GM21423 (cell line): ENCODE measurements at regions not wholly inside any gene's neighbourhood (a gene's known extent, or its start where the extent isn't known, plus 50 kb on each side); places are given as distances from the start of the nearest gene placed in this dataset.
"Not testable (repeated sequence)": the region's sequence is repeated elsewhere in the genome, so short reads cannot be mapped to it uniquely, and the experiment has no call there.

Experiments
- ATAC-seq: cut with Tn5 transposase; IDR thresholded peaks from one replicate; pipeline ENCODE4 v1.9.1; 2021; ENCODE audit warnings: mild to moderate bottlenecking, moderate library complexity; ENCODE audit not compliant: unreplicated experiment

- ATAC-seq: no peak
Measured at GRCh38 chr13:73653688-73654087, 480.5 kb downstream of the KLF12 start.

DNA sequence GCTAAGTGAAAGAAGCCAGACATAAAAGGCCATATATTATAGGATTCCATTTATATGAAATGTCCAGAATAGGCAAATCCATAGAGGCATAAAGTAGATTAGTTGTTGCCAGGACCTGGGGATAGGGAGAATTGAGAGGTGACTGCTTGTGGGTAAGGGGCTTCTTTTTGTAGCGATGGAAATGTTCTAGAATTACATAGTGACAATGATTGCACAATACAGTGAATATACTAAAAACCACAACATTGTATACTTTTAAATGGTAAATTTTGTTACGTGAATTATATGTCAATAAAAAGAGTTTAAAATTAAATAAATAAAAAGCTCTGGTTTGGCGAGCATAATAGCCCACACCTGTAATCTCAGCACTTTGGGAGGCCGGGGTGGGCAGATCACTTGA lies 486.8 kb downstream of the KLF12 start:
- ATAC-seq: no peak

DNA sequence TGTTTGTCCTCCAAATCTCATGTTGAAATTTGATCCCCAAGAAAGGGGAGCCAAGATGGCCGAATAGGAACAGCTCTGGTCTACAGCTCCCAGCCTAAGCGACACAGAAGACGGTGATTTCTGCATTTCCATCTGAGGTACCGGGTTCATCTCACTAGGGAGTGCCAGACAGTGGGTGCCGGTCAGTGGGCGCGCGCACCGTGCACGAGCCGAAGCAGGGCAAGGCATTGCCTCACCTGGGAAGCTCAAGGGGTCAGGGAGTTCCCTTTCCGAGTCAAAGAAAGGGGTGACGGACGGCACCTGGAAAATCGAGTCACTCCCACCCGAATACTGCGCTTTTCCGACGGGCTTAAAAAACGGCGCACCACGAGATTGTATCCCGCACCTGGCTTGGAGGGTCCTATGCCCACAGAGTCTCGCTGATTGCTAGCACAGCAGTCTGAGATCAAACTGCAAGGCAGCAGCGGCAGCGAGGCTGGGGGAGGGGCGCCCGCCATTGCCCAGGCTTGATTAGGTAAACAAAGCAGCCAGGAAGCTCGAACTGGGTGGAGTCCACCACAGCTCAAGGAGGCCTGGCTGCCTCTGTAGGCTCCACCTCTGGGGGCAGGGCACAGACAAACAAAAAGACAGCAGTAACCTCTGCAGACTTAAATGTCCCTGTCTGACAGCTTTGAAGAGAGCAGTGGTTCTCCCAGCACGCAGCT lies 493.6 kb downstream of the KLF12 start:
- not testable (repeated sequence) for ATAC-seq

GRCh38 chr13:73635166-73635787 lies 498.9 kb downstream of the KLF12 start:
- ATAC-seq: no peak

DNA sequence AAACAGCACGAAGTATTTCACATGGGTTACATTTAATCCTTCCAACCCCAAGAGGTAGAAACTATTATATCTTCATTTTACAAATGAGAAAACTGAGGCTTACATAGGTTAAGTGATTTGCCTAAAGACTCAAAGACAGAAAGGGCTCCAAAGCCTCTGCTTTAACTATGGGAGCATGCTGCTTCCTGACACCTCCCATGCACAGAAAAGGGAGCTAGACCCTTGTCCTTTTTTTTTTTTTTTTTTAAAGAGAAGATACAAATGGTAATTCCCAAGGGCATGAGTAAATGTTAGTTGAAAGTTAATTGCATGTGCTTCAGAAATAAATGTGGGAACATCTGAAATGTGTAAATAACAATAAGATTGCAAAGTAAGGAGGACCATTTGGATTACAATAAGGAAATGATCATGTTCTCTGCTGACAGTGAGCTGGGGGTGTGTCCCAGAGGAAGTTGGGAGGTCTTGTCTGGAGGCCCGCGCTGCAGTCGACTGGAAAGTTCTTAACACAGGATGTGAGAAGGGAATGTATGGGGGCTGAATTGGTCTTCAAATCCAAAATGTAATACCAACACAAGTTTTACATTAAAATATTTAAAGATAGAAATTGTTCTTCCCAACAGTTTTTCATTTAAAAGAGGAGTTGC lies 500.3 kb downstream of the KLF12 start:
- ATAC-seq: no peak

GRCh38 chr13:73631411-73631810 lies 502.8 kb downstream of the KLF12 start:
- no peak for ATAC-seq

DNA sequence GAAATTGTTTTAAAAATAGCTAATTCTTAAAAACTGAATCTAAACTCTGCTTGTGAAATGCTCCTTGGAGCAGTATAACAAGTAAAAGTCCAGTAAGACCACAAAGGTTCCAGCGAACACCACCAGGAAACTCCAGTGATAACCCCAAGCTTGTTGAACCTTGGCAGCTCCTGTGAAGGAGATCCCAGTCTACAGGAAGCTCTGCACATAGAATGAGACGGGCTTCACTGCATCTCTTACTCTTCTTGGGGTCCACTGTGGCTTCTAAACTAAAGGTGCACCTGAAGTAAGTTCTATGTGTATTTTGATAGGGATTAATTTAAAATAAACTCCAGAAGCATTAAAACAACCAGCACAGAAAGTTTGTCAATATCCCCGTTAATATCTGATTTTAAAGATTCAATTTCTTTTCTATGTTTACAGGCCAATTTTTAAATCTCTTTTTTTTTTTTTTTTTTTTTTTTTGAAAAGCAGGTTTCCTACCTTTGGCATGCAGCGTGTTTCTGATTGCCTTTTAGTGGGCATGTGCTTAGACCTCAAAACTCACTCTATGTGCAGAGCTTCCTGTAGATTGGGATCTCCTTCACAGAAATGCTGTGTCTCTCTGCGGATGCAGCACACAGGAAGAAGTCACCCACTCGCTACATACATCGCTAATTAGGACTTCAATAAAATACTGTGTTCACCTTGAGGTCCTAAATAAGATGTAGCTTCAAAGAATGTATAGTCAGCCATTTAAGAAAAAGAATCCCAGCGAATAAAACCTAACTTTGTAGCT lies 508.5 kb downstream of the KLF12 start:
- ATAC-seq: no peak

DNA sequence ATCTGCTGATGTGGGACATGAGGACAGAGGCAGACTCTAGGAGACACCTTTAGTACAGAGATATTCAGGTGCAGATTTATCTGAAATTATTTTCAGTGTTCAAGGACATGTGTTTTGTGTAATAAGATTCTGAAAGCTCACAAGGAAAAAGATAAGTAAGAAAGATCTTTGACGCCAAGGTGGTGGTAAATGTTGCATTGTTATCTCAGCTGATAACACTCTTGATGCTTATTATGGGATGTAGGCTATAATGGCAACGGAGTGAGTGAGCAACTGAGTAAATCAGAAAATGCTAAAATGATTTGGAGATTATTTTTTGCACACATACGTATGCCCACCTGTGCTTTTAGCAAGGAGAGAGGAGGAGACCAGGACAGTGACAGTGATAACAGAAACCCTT lies 510.9 kb downstream of the KLF12 start:
- ATAC-seq: no peak

- no peak for ATAC-seq
Measured at GRCh38 chr13:73622381-73622780, 511.8 kb downstream of the KLF12 start.

DNA sequence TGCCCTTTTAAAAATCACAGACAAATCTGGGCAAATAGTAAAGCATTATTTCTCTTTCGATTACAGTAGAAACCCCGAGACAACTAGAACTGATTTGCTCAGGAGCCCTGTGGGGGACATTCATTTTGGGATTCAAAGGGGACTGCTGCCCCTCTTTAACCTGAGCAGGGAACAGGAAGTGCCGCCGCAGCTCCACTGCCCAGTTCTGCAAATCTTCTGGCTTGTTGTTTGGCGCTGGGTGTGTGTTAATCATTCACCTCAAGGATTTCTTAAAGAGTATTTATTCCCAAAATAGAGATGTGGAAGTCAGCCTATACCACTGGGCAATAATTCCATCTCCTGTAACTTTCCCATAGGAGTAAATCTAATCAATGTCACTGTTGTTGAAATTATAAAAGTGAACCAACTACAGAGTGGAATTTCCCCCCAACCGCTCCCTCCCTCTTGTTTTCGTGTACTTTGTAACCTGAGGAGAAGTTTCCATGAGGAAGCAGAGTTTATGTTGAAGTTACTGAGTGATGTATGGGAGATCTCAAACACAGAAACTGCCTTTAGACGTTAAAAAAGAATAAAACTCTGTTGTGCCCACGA lies 515.8 kb downstream of the KLF12 start:
- ATAC-seq: no peak

- no peak for ATAC-seq
Measured at GRCh38 chr13:73616861-73617260, 517.3 kb downstream of the KLF12 start.

DNA sequence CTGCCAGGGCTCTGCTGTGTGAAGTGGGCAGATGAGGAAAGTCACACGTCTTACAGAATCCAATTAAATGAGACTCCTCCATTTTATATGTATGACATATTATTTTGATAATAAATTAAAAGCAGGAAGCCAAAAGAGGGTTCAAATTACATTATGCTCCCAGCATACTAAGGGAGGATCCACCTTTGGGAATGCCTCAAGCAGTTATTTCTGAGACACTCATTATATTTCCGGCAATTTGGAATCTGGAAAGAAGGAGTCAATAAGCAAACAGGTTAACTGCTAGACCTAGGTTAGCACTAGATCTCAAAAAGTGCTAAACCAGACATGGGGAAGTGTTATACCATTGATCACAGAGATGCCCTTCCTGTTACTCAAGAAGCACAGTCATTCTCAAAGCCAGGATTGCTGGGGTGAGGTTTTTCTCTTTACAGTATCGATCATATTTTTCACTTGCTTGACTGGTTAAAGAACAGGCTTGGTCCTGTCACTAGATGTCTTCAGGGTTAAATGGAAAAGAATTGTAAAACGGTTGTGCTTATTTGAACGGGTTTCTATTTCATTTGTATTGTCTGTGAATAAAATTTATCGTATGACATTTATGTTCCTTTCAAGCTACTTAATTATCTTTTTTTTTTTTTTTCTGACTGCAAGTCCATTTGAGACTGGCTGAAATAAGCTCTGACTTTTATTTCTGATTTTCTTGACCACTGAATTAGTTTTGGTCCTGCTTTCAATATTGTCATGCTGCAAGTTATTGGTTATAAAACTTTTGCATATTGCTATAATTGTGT lies 523.2 kb downstream of the KLF12 start:
- ATAC-seq: no peak

DNA sequence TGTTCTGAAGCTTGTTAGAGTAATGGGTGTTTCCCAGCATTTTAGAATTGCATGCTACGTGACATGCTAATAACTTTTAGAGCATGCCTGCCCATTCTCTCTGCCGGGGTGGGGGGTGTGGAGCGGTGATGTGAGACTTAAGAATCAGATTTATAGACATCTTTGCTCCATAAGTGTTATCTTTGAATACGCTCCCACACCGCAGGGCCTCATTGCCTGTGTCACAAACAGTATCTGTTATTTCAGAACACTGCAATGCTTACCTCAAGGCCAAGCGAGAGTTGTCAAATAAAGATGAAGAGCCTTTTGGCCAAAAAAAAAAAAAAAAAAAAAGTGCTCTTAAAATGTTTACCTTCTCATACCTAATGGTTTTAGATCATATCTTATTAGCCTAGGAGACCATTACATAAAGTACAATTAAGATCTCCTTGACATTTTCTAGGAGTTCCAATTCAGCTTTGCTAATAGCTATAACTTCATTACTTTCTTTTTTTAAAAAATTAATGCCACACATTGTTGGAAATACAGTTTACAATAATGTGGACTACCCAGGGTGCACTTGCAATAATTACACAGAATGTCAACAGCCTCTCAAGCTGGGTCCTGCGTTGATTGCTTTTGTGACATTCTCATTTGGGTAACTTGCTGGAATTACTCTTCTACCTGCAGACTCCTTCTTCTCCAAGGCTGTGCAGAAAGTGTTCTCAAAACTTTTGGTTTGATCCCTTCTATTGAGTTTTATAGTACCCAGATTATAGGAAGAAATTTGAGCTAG lies 525.3 kb downstream of the KLF12 start:
- ATAC-seq: no peak

DNA sequence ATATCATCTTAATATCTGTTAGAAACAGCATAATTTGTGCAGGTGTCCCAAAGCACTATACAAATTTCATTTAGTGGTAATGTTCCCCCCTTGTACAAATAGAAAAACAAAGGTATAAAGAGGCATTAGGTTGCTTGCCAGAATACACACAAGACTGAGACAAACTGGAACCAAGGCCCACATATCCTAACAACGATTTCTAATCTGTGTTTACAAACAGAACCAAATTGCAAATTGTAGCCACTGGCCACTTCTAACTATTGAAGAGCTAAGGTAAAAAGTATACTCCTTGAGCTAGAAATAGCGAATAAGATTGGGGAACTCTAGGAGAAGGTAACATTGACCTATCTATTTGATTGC lies 526.1 kb downstream of the KLF12 start:
- no peak for ATAC-seq

GRCh38 chr13:73607489-73608156 lies 526.6 kb downstream of the KLF12 start:
- ATAC-seq: no peak

DNA sequence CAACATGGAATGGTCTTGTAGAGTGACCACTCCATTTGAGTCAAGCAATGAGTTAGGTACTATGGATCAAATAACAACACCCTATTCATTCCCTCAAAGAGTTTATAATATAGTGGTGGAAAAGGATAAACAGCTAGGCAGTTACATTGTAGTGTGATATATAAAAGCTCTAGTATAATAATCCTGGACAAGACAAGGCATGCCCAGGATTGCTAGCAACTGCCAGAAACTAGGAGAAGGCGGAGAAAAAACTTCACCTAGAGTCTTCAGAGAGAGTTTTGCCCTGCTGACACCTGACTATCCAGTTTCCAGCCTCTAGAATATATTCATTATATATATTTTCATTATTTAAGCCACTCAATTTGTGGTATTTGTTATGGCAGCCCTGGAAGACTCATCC lies 530.6 kb downstream of the KLF12 start:
- no peak for ATAC-seq

DNA sequence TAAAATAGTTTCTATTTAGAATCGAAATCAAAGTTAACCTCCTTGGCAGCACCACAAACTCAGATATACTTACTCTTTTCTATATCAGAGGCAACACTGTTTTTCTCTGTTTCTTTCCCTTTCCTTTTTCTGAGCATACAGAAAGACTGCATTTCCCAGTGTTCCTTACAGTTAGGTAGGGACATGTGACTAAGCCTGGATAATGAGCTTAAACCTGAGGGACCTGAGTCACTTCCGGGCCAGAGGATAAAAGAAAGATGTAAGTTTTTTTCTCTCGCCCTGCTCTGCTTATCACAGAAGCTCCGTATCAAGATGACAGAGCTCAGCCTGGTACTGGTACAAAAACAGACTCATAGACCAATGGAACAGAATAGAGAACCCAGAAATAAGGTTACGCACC lies 531.9 kb downstream of the KLF12 start:
- no peak for ATAC-seq

DNA sequence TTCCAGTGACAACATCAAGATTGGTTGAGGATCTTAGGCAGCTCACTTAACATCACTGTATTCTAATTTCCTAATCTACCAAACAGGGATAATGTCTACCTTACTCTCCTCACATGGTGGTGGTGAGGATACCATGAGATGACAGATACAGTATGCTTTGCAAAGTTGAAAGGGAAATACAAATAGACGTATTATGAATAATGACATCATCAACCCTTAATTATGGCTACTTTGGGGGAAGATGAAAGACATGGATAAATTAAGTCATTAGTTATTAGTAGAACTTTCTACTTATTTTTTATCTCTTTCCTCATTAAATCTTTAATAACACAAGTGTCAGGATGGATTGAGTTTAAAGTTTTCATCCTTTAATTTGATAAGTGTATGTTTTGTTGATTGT lies 532.5 kb downstream of the KLF12 start:
- ATAC-seq: no peak
